GM23338 (cell line): ENCODE measurements at regions not wholly inside any gene's neighbourhood (a gene's known extent, or its start where the extent isn't known, plus 50 kb on each side); places are given as distances from the start of the nearest gene placed in this dataset.

Source experiments
- ATAC-seq: fragments of 200-7000 bp; cut with Tn5 transposase; 3 replicates; pipeline ENCODE4 v1.9.1; 2020
- DNase-seq: peaks from one replicate; pipeline ENCODE4 v3.0.0-alpha.2; 2015; ENCODE audit warnings: low spot score
- H2AFZ ChIP-seq: fragments of 200-600 bp; sonication (generic); 2 replicates; pipeline ENCODE4 v1.8.0; 2016; ENCODE audit warnings: antibody characterized with exemption, mild to moderate bottlenecking, moderate library complexity
- H3F3A ChIP-seq: fragments of 200-600 bp; sonication (generic); replicated peaks from 2 replicates; pipeline ENCODE4 v1.8.0; 2017; ENCODE audit warnings: antibody characterized with exemption, mixed run types, low read depth
- H3K27ac ChIP-seq: fragments of 200-600 bp; sonication (generic); 2 replicates; pipeline ENCODE4 v1.6.1; 2016; ENCODE audit warnings: low read depth
- H3K27me3 ChIP-seq: fragments of 200-600 bp; sonication (generic); 2 replicates; pipeline ENCODE4 v1.8.0; 2016; ENCODE audit warnings: mild to moderate bottlenecking, mixed run types, moderate library complexity; ENCODE audit not compliant: insufficient read depth
- H3K36me3 ChIP-seq: fragments of 200-600 bp; sonication (generic); 2 replicates; pipeline ENCODE4 v1.8.0; 2016; ENCODE audit warnings: mild to moderate bottlenecking; ENCODE audit not compliant: insufficient read depth
- H3K4me1 ChIP-seq: fragments of 200-600 bp; sonication (generic); 2 replicates; pipeline ENCODE4 v1.8.0; 2016; ENCODE audit warnings: mild to moderate bottlenecking, moderate library complexity; ENCODE audit not compliant: insufficient read depth
- H3K4me2 ChIP-seq: fragments of 200-600 bp; sonication (generic); 2 replicates; pipeline ENCODE4 v1.7.1; 2017; ENCODE audit warnings: mixed run types
- H3K4me3 ChIP-seq: fragments of 200-600 bp; sonication (generic); 2 replicates; pipeline ENCODE4 v1.6.1; 2016; ENCODE audit warnings: mixed run types
- H3K79me2 ChIP-seq: fragments of 200-600 bp; sonication (generic); replicated peaks from 2 replicates; pipeline ENCODE4 v1.8.0; 2017; ENCODE audit warnings: mild to moderate bottlenecking; ENCODE audit not compliant: insufficient read depth
- H3K9me2 ChIP-seq: fragments of 200-600 bp; sonication (generic); 2 replicates; pipeline ENCODE4 v1.8.0; 2017; ENCODE audit not compliant: insufficient read depth
- H4K20me1 ChIP-seq: fragments of 200-600 bp; sonication (generic); replicated peaks from 2 replicates; pipeline ENCODE4 v1.8.0; 2017; ENCODE audit warnings: mild to moderate bottlenecking; ENCODE audit not compliant: insufficient read depth
- H3K27ac Mint-ChIP-seq: 2 replicates; pipeline ENCODE4 v1.8.0; 2020; ENCODE audit warnings: inconsistent platforms, mild to moderate bottlenecking, moderate library complexity, mixed read lengths
- H3K27me3 Mint-ChIP-seq: 3 replicates; pipeline ENCODE4 v1.8.0; 2022; ENCODE audit warnings: low read depth, mild to moderate bottlenecking, moderate library complexity, mixed read lengths, inconsistent platforms; ENCODE audit not compliant: insufficient read depth, poor library complexity
- H3K36me3 Mint-ChIP-seq: 3 replicates; pipeline ENCODE4 v1.8.0; 2021; ENCODE audit warnings: low read depth, mild to moderate bottlenecking, inconsistent platforms, moderate library complexity, mixed read lengths
- H3K4me1 Mint-ChIP-seq: 3 replicates; pipeline ENCODE4 v1.8.0; 2020; ENCODE audit warnings: mild to moderate bottlenecking, inconsistent platforms, mixed read lengths
- H3K4me3 Mint-ChIP-seq: 3 replicates; pipeline ENCODE4 v1.8.0; 2021; ENCODE audit warnings: moderate library complexity, mild to moderate bottlenecking, inconsistent platforms, mixed read lengths
- H3K9me3 Mint-ChIP-seq: 3 replicates; pipeline ENCODE4 v1.8.0; 2020; ENCODE audit warnings: moderate library complexity, mild to moderate bottlenecking, inconsistent platforms, mixed read lengths
- CREB1 ChIP-seq: fragments of 250-450 bp; sonication (Bioruptor Pico); IDR thresholded peaks from 2 replicates; pipeline ENCODE4 v1.5.0; 2020; ENCODE audit warnings: low read depth, mild to moderate bottlenecking, moderate library complexity
- CTCF ChIP-seq, 2 experiments: fragments of 200-600 bp in 1 of 2; sonication (generic) in 1 of 2; conservative IDR thresholded peaks; 2 replicates each; pipeline versions ENCODE4 v1.5.1 to v1.6.1; 2016 to 2017; ENCODE audit warnings: antibody characterized with exemption in 2 of 2, low read depth in 2 of 2, mild to moderate bottlenecking in 2 of 2, moderate library complexity in 1 of 2
- EZH2 ChIP-seq: fragments of 200-600 bp; sonication (generic); IDR thresholded peaks from one replicate; pipeline ENCODE4 v1.8.0; 2017; ENCODE audit warnings: antibody characterized with exemption, mild to moderate bottlenecking, low read depth; ENCODE audit not compliant: unreplicated experiment
- EZH2phosphoT487 ChIP-seq: fragments of 200-600 bp; sonication (generic); IDR thresholded peaks from one replicate; pipeline ENCODE4 v1.8.1; 2018; ENCODE audit warnings: antibody characterized with exemption; ENCODE audit not compliant: unreplicated experiment
- JUNB ChIP-seq: IDR thresholded peaks from one replicate; pipeline ENCODE4 v1.6.1; 2016; ENCODE audit warnings: antibody characterized with exemption; ENCODE audit not compliant: unreplicated experiment
- NANOG ChIP-seq: IDR thresholded peaks from 2 replicates; pipeline ENCODE4 v1.6.1; 2016; ENCODE audit warnings: antibody characterized with exemption, borderline replicate concordance
- POLR2AphosphoS5 ChIP-seq: IDR thresholded peaks from 2 replicates; pipeline ENCODE4 v1.6.1; 2016; ENCODE audit warnings: antibody characterized with exemption, low read depth
- STAT1 ChIP-seq: IDR thresholded peaks from one replicate; pipeline ENCODE4 v1.6.1; 2016; ENCODE audit warnings: antibody characterized with exemption; ENCODE audit not compliant: unreplicated experiment
- ZNF114 ChIP-seq: fragments of 250-450 bp; sonication (Bioruptor Pico); IDR thresholded peaks from 2 replicates; pipeline ENCODE4 v1.5.0; 2020; ENCODE audit warnings: mild to moderate bottlenecking, moderate library complexity
- ZNF331 ChIP-seq: fragments of 250-450 bp; sonication (Bioruptor Pico); IDR thresholded peaks from 2 replicates; pipeline ENCODE4 v1.5.0; 2020; ENCODE audit warnings: low read depth, mild to moderate bottlenecking, moderate library complexity
- ZNF462 ChIP-seq: fragments of 250-450 bp; sonication (Bioruptor Pico); IDR thresholded peaks from 2 replicates; pipeline ENCODE4 v1.5.0; 2020; ENCODE audit warnings: mild to moderate bottlenecking, moderate library complexity
- TF ChIP-seq, protein P1 (sequence below): IDR thresholded peaks from one replicate; pipeline ENCODE4 v1.6.1; 2018; ENCODE audit warnings: antibody characterized with exemption; ENCODE audit not compliant: unreplicated experiment
- TF ChIP-seq, protein P2 (sequence below): IDR thresholded peaks from 2 replicates; pipeline ENCODE4 v1.6.1; 2016; ENCODE audit warnings: antibody characterized with exemption

DNA sequence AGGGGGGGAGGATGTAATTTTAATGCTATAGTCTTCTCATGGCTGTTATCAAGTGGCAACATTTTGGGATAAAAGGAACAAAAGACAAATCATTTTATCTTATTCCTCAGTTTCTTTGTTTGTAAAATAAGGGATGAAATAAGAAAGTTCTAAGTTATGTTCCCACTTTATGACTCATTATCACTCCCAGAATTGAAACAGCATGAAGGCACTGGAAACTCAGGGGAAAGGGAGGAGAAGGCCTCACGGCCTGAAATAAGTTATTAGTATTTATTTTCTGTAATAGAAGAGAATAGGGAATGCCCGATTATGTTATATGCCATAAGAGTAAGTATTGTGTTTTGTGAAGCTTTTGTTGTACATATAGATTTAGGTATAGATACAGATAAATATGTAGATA, 85.0 kb upstream of the NAMPT start:
- ATAC-seq (no peak), DNase-seq (no peak)
- peaks cover 5% of the 10 kb centered on the region for H3K9me2 ChIP-seq
- no peaks in the 10 kb centered on the region for H3K27me3 ChIP-seq
- H3K27ac ChIP-seq, result no peak overlapping the region
- no peak overlapping the region for H3K27ac Mint-ChIP-seq
- no peaks in the 10 kb centered on the region for H3K36me3 Mint-ChIP-seq
- H2AFZ ChIP-seq, result no peak overlapping the region
- no peaks in the 10 kb centered on the region for H3K9me3 Mint-ChIP-seq
- no peak overlapping the region for H3K4me2 ChIP-seq
- no peaks in the 10 kb centered on the region for H3F3A ChIP-seq
- TF ChIP-seq STAT1, result no peak
- no peak for TF ChIP-seq ZNF331 (CRISPR knock-in tag)
- no peak for TF ChIP-seq NANOG
- TF ChIP-seq, protein P1, sequence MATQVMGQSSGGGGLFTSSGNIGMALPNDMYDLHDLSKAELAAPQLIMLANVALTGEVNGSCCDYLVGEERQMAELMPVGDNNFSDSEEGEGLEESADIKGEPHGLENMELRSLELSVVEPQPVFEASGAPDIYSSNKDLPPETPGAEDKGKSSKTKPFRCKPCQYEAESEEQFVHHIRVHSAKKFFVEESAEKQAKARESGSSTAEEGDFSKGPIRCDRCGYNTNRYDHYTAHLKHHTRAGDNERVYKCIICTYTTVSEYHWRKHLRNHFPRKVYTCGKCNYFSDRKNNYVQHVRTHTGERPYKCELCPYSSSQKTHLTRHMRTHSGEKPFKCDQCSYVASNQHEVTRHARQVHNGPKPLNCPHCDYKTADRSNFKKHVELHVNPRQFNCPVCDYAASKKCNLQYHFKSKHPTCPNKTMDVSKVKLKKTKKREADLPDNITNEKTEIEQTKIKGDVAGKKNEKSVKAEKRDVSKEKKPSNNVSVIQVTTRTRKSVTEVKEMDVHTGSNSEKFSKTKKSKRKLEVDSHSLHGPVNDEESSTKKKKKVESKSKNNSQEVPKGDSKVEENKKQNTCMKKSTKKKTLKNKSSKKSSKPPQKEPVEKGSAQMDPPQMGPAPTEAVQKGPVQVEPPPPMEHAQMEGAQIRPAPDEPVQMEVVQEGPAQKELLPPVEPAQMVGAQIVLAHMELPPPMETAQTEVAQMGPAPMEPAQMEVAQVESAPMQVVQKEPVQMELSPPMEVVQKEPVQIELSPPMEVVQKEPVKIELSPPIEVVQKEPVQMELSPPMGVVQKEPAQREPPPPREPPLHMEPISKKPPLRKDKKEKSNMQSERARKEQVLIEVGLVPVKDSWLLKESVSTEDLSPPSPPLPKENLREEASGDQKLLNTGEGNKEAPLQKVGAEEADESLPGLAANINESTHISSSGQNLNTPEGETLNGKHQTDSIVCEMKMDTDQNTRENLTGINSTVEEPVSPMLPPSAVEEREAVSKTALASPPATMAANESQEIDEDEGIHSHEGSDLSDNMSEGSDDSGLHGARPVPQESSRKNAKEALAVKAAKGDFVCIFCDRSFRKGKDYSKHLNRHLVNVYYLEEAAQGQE, result no peak
- no peak for TF ChIP-seq EZH2
- no peak for TF ChIP-seq POLR2AphosphoS5
- TF ChIP-seq, protein P2, sequence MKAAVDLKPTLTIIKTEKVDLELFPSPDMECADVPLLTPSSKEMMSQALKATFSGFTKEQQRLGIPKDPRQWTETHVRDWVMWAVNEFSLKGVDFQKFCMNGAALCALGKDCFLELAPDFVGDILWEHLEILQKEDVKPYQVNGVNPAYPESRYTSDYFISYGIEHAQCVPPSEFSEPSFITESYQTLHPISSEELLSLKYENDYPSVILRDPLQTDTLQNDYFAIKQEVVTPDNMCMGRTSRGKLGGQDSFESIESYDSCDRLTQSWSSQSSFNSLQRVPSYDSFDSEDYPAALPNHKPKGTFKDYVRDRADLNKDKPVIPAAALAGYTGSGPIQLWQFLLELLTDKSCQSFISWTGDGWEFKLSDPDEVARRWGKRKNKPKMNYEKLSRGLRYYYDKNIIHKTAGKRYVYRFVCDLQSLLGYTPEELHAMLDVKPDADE, result no peak
- TF ChIP-seq ZNF462 (CRISPR knock-in tag), result no peak
- no peak for TF ChIP-seq EZH2phosphoT487
- TF ChIP-seq JUNB, result no peak
- TF ChIP-seq CTCF (conservative IDR thresholded peaks at IDR 0.05; ENCODE audit: low read depth in 2 of 2), result no peak
- no peak for TF ChIP-seq ZNF114 (CRISPR knock-in tag)
- no peak for TF ChIP-seq CREB1 (CRISPR knock-in tag)
- H3K27me3 Mint-ChIP-seq, result no peaks in the 10 kb centered on the region
- no peaks in the 10 kb centered on the region for H3K79me2 ChIP-seq
- no peak overlapping the region for H3K4me3 ChIP-seq
- no peaks in the 10 kb centered on the region for H3K4me1 Mint-ChIP-seq
- no peaks in the 10 kb centered on the region for H4K20me1 ChIP-seq
- peaks cover 4% of the 10 kb centered on the region; the same call in 1 of the 2 replicates for H3K4me1 ChIP-seq
- no peaks in the 10 kb centered on the region for H3K36me3 ChIP-seq
- H3K4me3 Mint-ChIP-seq, result no peak overlapping the region
